ENCODE measurements at regions not wholly inside any gene's neighbourhood (a gene's known extent, or its start where the extent isn't known, plus 50 kb on each side); places are given as distances from the start of the nearest gene placed in this dataset.

GRCh38 chr6:96345501-96345900 lies 176.1 kb upstream of the UFL1 start:
- intact Hi-C loops (cut with micrococcal nuclease; ENCODE audit: unreplicated experiment), result no loop called here
- Histone ChIP-seq H3K27me3 (ENCODE audit: control insufficient read depth, insufficient read depth, low read length) (no peaks in the 10 kb centered on the region), H3K27ac (ENCODE audit: low read length) (no peak overlapping the region), H3K4me3 (ENCODE audit: low read depth in 2 of 2, low read length in 2 of 2) (no peak overlapping the region), H3K9me3 (ENCODE audit: control insufficient read depth, insufficient read depth, low read depth, low read length) (no peaks in the 10 kb centered on the region), H3K36me3 (ENCODE audit: control insufficient read depth, insufficient read depth, low read length) (no peaks in the 10 kb centered on the region), H3K4me1 (ENCODE audit: control insufficient read depth, insufficient read depth, low read length) (no peaks in the 10 kb centered on the region)
- TF ChIP-seq TCF7L2 (IDR thresholded peaks at IDR 0.05; ENCODE audit: low read depth, low read length), result no peak
- TF ChIP-seq REST (IDR thresholded peaks at IDR 0.05; ENCODE audit: insufficient read depth in 1 of 2, low read depth in 2 of 2, low read length in 1 of 2), result no peak
- TF ChIP-seq SIN3A (IDR thresholded peaks at IDR 0.05; ENCODE audit: borderline replicate concordance, insufficient read depth, low read depth, low read length), result no peak
- no peak for TF ChIP-seq POLR2AphosphoS5 (IDR thresholded peaks at IDR 0.05; ENCODE audit: low read depth, low read length)
- no peak for TF ChIP-seq CTCF (IDR thresholded peaks at IDR 0.05)
- DNase-seq (ENCODE audit: low read depth, low spot score), result no peak
- ChIA-PET POLR2A (no interaction called here), CTCF (no interaction called here)
- BruUV-seq (replicated peaks), result no TSS peak
- ATAC-seq, result no peak
- in situ Hi-C loops (cut with HindIII; ENCODE audit: low pct_unique_long_range_greater_than_20kb, low sequenced_read_pairs), result no loop called here

GRCh38 chr6:96381246-96381645 lies 140.4 kb upstream of the UFL1 start:
- CTCF ChIA-PET, result no interaction called here
- no peak for DNase-seq (ENCODE audit: low read depth, low spot score)
- H3K27me3 ChIP-seq (ENCODE audit: control insufficient read depth, insufficient read depth, low read length), result no peaks in the 10 kb centered on the region
- ATAC-seq, result no peak
- BruUV-seq (replicated peaks), result no TSS peak
- intact Hi-C loops (cut with micrococcal nuclease; ENCODE audit: unreplicated experiment) (no loop called here), in situ Hi-C loops (cut with HindIII; ENCODE audit: low pct_unique_long_range_greater_than_20kb, low sequenced_read_pairs) (no loop called here)
- H3K36me3 ChIP-seq (ENCODE audit: control insufficient read depth, insufficient read depth, low read length), result no peaks in the 10 kb centered on the region
- no peak overlapping the region for H3K4me3 ChIP-seq (ENCODE audit: low read depth in 2 of 2, low read length in 2 of 2)
- TF ChIP-seq CTCF (IDR thresholded peaks at IDR 0.05) (no peak), REST (IDR thresholded peaks at IDR 0.05; ENCODE audit: insufficient read depth in 1 of 2, low read depth in 2 of 2, low read length in 1 of 2) (no peak), TCF7L2 (IDR thresholded peaks at IDR 0.05; ENCODE audit: low read depth, low read length) (no peak), SIN3A (IDR thresholded peaks at IDR 0.05; ENCODE audit: borderline replicate concordance, insufficient read depth, low read depth, low read length) (no peak)
- H3K4me1 ChIP-seq (ENCODE audit: control insufficient read depth, insufficient read depth, low read length), result no peaks in the 10 kb centered on the region
- POLR2A ChIA-PET, result no interaction called here
- H3K9me3 ChIP-seq (ENCODE audit: control insufficient read depth, insufficient read depth, low read depth, low read length), result no peaks in the 10 kb centered on the region
- no peak overlapping the region for H3K27ac ChIP-seq (ENCODE audit: low read length)

Data from Panc1 (cell line).